GM12878 (cell line): ENCODE measurements at regions not wholly inside any gene's neighbourhood (a gene's known extent, or its start where the extent isn't known, plus 50 kb on each side); places are given as distances from the start of the nearest gene placed in this dataset.

Experiments used
- CHD1 ChIP-seq: IDR thresholded peaks from 2 replicates; pipeline ENCODE4 v1.6.1; 2012; ENCODE audit warnings: low read depth, low read length, improper control_type of control experiment
- FOS ChIP-seq: IDR thresholded peaks from 3 replicates; pipeline ENCODE4 v1.6.1; 2011; ENCODE audit warnings: borderline replicate concordance; ENCODE audit not compliant: insufficient read length; ENCODE audit errors: extremely low read depth
- JUND ChIP-seq: IDR thresholded peaks from 2 replicates; pipeline ENCODE4 v1.6.1; 2012; ENCODE audit warnings: low read depth, mild to moderate bottlenecking, low read length, improper control_type of control experiment, moderate library complexity
- NFIC ChIP-seq: IDR thresholded peaks from 2 replicates; pipeline ENCODE4 v1.6.1; 2012; ENCODE audit warnings: low read depth, mild to moderate bottlenecking, inconsistent platforms, low read length, moderate library complexity
- PBX3 ChIP-seq: IDR thresholded peaks from 2 replicates; pipeline ENCODE4 v1.6.1; 2011; ENCODE audit warnings: mild to moderate bottlenecking, low read depth, low read length, moderate library complexity; ENCODE audit not compliant: insufficient replicate concordance
- POLR2A ChIP-seq: IDR thresholded peaks from 2 replicates; pipeline ENCODE4 v1.6.1; 2011; ENCODE audit warnings: low read depth, mild to moderate bottlenecking, low read length
- SIN3A ChIP-seq: IDR thresholded peaks from 2 replicates; pipeline ENCODE4 v1.6.1; 2012; ENCODE audit warnings: low read depth, low read length, improper control_type of control experiment
- TARDBP ChIP-seq: IDR thresholded peaks from 2 replicates; pipeline ENCODE4 v1.6.1; 2016; ENCODE audit warnings: borderline replicate concordance
- YY1 ChIP-seq: IDR thresholded peaks from 2 replicates; pipeline ENCODE4 v1.6.1; 2011; ENCODE audit warnings: low read depth, mild to moderate bottlenecking, low read length
- ZBTB33 ChIP-seq: fragments of 450-650 bp; IDR thresholded peaks from 2 replicates; pipeline ENCODE4 v1.6.1; 2017; ENCODE audit warnings: mild to moderate bottlenecking
- ZNF274 ChIP-seq: IDR thresholded peaks from one replicate; pipeline ENCODE4 v1.8.0; 2011; ENCODE audit not compliant: insufficient read length, insufficient read depth
- TF ChIP-seq, protein P1 (sequence below), 3 experiments: IDR thresholded peaks in 2 of 3; conservative IDR thresholded peaks in 1 of 3; 2 replicates each; pipeline ENCODE4 v1.5.1; 2011; ENCODE audit warnings: low read depth in 3 of 3, low read length in 3 of 3, mild to moderate bottlenecking in 3 of 3, control low read depth in 2 of 3, moderate library complexity in 2 of 3, inconsistent platforms in 1 of 3, mixed read lengths in 1 of 3; ENCODE audit not compliant: control insufficient read depth in 2 of 3, insufficient read depth in 1 of 3; ENCODE audit errors: extremely low read depth in 1 of 3
- TF ChIP-seq, protein P2 (sequence below): IDR thresholded peaks from 2 replicates; pipeline ENCODE4 v1.6.1; 2012; ENCODE audit warnings: low read depth, low read length, improper control_type of control experiment
- TF ChIP-seq, protein P3 (sequence below): fragments of 450-650 bp; IDR thresholded peaks from 2 replicates; pipeline ENCODE4 v1.6.1; 2014; ENCODE audit warnings: mild to moderate bottlenecking

GRCh38 chr3:17985658-17986347 is 243.4 kb upstream of the TBC1D5 start:
- TF ChIP-seq, protein P1, sequence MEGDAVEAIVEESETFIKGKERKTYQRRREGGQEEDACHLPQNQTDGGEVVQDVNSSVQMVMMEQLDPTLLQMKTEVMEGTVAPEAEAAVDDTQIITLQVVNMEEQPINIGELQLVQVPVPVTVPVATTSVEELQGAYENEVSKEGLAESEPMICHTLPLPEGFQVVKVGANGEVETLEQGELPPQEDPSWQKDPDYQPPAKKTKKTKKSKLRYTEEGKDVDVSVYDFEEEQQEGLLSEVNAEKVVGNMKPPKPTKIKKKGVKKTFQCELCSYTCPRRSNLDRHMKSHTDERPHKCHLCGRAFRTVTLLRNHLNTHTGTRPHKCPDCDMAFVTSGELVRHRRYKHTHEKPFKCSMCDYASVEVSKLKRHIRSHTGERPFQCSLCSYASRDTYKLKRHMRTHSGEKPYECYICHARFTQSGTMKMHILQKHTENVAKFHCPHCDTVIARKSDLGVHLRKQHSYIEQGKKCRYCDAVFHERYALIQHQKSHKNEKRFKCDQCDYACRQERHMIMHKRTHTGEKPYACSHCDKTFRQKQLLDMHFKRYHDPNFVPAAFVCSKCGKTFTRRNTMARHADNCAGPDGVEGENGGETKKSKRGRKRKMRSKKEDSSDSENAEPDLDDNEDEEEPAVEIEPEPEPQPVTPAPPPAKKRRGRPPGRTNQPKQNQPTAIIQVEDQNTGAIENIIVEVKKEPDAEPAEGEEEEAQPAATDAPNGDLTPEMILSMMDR (IDR thresholded peaks at IDR 0.05 in 2 of 3, conservative IDR thresholded peaks at IDR 0.05 in 1 of 3; ENCODE audit: control insufficient read depth in 2 of 3, extremely low read depth in 1 of 3, insufficient read depth in 1 of 3, low read depth in 3 of 3, low read length in 3 of 3): no peak
- TF ChIP-seq YY1 (no peak), POLR2A (no peak), PBX3 (no peak), JUND (no peak), NFIC (no peak), TARDBP (no peak), CHD1 (no peak), ZNF274 (no peak), ZBTB33 (no peak), SIN3A (no peak), FOS (no peak)
- TF ChIP-seq, protein P2, sequence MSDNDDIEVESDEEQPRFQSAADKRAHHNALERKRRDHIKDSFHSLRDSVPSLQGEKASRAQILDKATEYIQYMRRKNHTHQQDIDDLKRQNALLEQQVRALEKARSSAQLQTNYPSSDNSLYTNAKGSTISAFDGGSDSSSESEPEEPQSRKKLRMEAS: no peak
- TF ChIP-seq, protein P3, sequence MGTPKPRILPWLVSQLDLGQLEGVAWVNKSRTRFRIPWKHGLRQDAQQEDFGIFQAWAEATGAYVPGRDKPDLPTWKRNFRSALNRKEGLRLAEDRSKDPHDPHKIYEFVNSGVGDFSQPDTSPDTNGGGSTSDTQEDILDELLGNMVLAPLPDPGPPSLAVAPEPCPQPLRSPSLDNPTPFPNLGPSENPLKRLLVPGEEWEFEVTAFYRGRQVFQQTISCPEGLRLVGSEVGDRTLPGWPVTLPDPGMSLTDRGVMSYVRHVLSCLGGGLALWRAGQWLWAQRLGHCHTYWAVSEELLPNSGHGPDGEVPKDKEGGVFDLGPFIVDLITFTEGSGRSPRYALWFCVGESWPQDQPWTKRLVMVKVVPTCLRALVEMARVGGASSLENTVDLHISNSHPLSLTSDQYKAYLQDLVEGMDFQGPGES: no peak
